Activated CD4-positive, alpha-beta T cell treated with anti-CD3 and anti-CD28 coated beads, Interleukin-2, amount 10 ng/mL, durations not matched to agents 24 days and 14 days (primary cell): ENCODE measurements at regions not wholly inside any gene's neighbourhood (a gene's known extent, or its start where the extent isn't known, plus 50 kb on each side); places are given as distances from the start of the nearest gene placed in this dataset.

Experiments
- DNase-seq: peaks from one replicate; pipeline ENCODE4 v3.0.0; 2022
- H3K27ac Mint-ChIP-seq: one replicate; pipeline ENCODE4 v1.8.0; 2022; ENCODE audit warnings: mild to moderate bottlenecking, mixed read lengths
- H3K27me3 Mint-ChIP-seq: one replicate; pipeline ENCODE4 v1.8.0; 2022; ENCODE audit warnings: mixed read lengths
- H3K36me3 Mint-ChIP-seq: one replicate; pipeline ENCODE4 v1.8.0; 2022; ENCODE audit warnings: low read depth, mild to moderate bottlenecking, mixed read lengths
- H3K4me1 Mint-ChIP-seq: one replicate; pipeline ENCODE4 v1.8.0; 2021; ENCODE audit warnings: mixed read lengths
- H3K4me3 Mint-ChIP-seq: one replicate; pipeline ENCODE4 v1.8.0; 2022; ENCODE audit warnings: mild to moderate bottlenecking, moderate library complexity, mixed read lengths
- H3K9me3 Mint-ChIP-seq: one replicate; pipeline ENCODE4 v1.8.0; 2021; ENCODE audit warnings: mixed read lengths
- intact Hi-C: fragments of 100-400 bp; cut with micrococcal nuclease; formaldehyde crosslinking; loops from one replicate; pipeline ENCODE4 v1.15.1; 2023

GRCh38 chr6:145406783-145407182 is 328.5 kb downstream of the EPM2A start:
- Mint-ChIP-seq H3K4me1 (no peaks in the 10 kb centered on the region), H3K36me3 (no peaks in the 10 kb centered on the region), H3K27me3 (no peaks in the 10 kb centered on the region), H3K4me3 (no peak overlapping the region), H3K27ac (no peak overlapping the region), H3K9me3 (no peaks in the 10 kb centered on the region)
- intact Hi-C loops, result no loop called here
- no peak for DNase-seq

GRCh38 chr6:145415616-145416015 is 319.7 kb downstream of the EPM2A start:
- intact Hi-C loops, result no loop called here
- Mint-ChIP-seq H3K4me1 (no peaks in the 10 kb centered on the region), H3K4me3 (no peak overlapping the region), H3K27me3 (no peaks in the 10 kb centered on the region), H3K9me3 (no peaks in the 10 kb centered on the region), H3K36me3 (no peaks in the 10 kb centered on the region), H3K27ac (no peak overlapping the region)
- no peak for DNase-seq

- H3K36me3 Mint-ChIP-seq, result no peaks in the 10 kb centered on the region
- no peak overlapping the region for H3K27ac Mint-ChIP-seq
- no peak overlapping the region for H3K4me3 Mint-ChIP-seq
- intact Hi-C loops, result no loop called here
- DNase-seq, result no peak
- H3K27me3 Mint-ChIP-seq, result no peaks in the 10 kb centered on the region
- H3K9me3 Mint-ChIP-seq, result no peaks in the 10 kb centered on the region
- H3K4me1 Mint-ChIP-seq, result no peaks in the 10 kb centered on the region
Measured at GRCh38 chr6:145420599-145420998, 314.7 kb downstream of the EPM2A start.

- Mint-ChIP-seq H3K4me3 (no peak overlapping the region), H3K27me3 (no peaks in the 10 kb centered on the region)
- intact Hi-C loops, result no loop called here
Measured at GRCh38 chr6:145423936-145424335, 311.4 kb downstream of the EPM2A start.

DNA sequence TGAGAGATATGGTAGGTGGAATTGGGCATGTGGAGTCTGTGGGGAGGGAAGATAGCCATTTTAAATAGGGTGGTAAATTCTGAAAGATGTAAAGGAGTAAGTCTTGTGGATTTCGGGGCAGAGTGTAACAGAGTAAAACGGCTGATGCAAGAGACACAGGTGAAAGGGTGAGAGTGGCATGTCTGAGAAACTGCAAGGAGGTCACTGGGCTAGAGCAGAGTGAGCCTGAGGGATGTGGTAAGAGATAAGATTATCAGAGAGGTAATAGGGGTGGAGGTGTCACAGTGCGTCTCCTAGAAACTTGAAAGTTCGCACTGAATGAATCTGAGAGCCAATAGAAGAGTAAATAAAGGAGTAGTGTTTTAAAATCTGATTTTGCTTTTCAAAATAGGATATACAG is 308.1 kb downstream of the EPM2A start:
- Mint-ChIP-seq H3K9me3 (no peaks in the 10 kb centered on the region), H3K27ac (no peak overlapping the region), H3K27me3 (no peaks in the 10 kb centered on the region), H3K4me1 (no peaks in the 10 kb centered on the region), H3K36me3 (no peaks in the 10 kb centered on the region), H3K4me3 (no peak overlapping the region)
- DNase-seq, result no peak
- intact Hi-C loops, result no loop called here

More at GRCh38 chr6:145423936-145424335, 311.4 kb downstream of the EPM2A start:
- DNase-seq, result no peak
- Mint-ChIP-seq H3K36me3 (no peaks in the 10 kb centered on the region), H3K9me3 (no peaks in the 10 kb centered on the region), H3K27ac (no peak overlapping the region), H3K4me1 (no peaks in the 10 kb centered on the region)

GRCh38 chr6:145428706-145429105 is 306.6 kb downstream of the EPM2A start:
- Mint-ChIP-seq H3K4me3 (no peak overlapping the region), H3K4me1 (no peaks in the 10 kb centered on the region), H3K9me3 (no peaks in the 10 kb centered on the region)

DNA sequence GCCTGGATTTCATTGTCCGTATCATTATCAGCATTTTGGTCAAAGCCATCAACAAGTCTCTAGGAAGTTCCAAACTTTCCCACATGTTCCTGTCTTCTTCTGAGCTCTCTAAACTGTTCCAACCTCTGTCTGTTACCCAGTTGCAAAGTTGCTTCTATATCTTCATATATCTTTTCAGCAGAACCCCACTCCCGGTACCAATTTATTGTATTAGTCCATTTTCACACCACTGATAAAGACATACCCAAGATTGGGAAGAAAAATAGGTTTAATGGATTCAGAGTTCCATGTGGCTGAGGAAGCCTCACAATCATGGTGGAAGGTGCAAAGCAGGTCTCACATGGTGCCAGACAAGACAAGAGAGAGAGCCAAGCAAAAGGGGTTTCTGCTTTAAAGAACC is 293.2 kb downstream of the EPM2A start:
- no peak for DNase-seq
- Mint-ChIP-seq H3K4me3 (no peak overlapping the region), H3K27me3 (no peaks in the 10 kb centered on the region), H3K36me3 (no peaks in the 10 kb centered on the region), H3K4me1 (no peaks in the 10 kb centered on the region), H3K27ac (no peak overlapping the region), H3K9me3 (peaks cover 19% of the 10 kb centered on the region)
- intact Hi-C loops, result no loop called here

More at GRCh38 chr6:145428706-145429105, 306.6 kb downstream of the EPM2A start:
- no peak for DNase-seq
- Mint-ChIP-seq H3K36me3 (no peaks in the 10 kb centered on the region), H3K27me3 (no peaks in the 10 kb centered on the region), H3K27ac (no peak overlapping the region)
- intact Hi-C loops, result no loop called here

DNA sequence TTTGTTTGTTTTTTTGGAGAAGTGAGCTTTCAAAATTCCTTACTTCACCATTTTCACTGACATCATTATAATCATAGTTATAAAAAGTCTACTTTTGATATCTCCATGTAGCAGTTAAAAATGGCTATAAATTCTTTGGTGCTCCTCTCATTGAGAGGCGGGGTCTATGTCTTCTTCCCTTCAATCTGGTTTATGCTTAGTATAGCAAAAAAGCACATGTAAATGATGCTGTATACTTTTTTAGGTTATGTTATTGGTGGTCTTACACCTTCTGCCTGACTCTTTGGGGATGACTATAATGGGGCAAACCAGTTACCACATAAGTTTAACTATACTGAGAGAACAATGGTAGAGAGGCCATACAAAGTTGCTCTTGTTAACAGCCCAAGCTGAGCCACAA is 289.6 kb downstream of the EPM2A start:
- H3K27me3 Mint-ChIP-seq, result no peaks in the 10 kb centered on the region
- DNase-seq, result no peak
- H3K27ac Mint-ChIP-seq, result no peak overlapping the region
- H3K4me1 Mint-ChIP-seq, result no peaks in the 10 kb centered on the region
- intact Hi-C loops, result no loop called here
- peaks cover 23% of the 10 kb centered on the region for H3K9me3 Mint-ChIP-seq
- no peaks in the 10 kb centered on the region for H3K36me3 Mint-ChIP-seq
- H3K4me3 Mint-ChIP-seq, result no peak overlapping the region

DNA sequence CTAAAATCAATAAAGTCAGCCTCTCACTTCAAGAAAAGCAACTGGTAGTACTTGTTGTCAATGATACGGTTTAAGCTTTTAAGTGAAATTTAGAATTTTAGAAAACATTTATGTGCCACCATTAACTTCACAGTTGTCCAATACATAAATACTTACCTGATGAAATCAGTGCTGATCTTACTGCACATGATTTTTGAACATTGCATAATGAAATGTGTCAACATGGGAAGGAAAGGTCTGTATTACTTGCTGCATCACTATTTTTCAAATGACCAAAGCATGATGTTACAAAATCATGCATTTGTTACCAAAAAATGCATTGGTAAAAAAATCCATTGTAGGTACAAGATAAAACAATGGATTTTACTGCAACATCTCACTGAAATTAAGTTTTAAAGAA is 284.3 kb downstream of the EPM2A start:
- Mint-ChIP-seq H3K4me3 (no peak overlapping the region), H3K4me1 (no peaks in the 10 kb centered on the region), H3K27me3 (no peaks in the 10 kb centered on the region), H3K27ac (no peak overlapping the region), H3K9me3 (peaks cover 11% of the 10 kb centered on the region), H3K36me3 (no peaks in the 10 kb centered on the region)
- intact Hi-C loops, result no loop called here
- DNase-seq, result no peak

GRCh38 chr6:145453376-145453775 is 281.9 kb downstream of the EPM2A start:
- no peaks in the 10 kb centered on the region for H3K9me3 Mint-ChIP-seq
- no peak overlapping the region for H3K4me3 Mint-ChIP-seq
- intact Hi-C loops, result no loop called here
- H3K27me3 Mint-ChIP-seq, result no peaks in the 10 kb centered on the region
- no peak for DNase-seq
- no peaks in the 10 kb centered on the region for H3K4me1 Mint-ChIP-seq
- no peak overlapping the region for H3K27ac Mint-ChIP-seq
- H3K36me3 Mint-ChIP-seq, result no peaks in the 10 kb centered on the region

DNA sequence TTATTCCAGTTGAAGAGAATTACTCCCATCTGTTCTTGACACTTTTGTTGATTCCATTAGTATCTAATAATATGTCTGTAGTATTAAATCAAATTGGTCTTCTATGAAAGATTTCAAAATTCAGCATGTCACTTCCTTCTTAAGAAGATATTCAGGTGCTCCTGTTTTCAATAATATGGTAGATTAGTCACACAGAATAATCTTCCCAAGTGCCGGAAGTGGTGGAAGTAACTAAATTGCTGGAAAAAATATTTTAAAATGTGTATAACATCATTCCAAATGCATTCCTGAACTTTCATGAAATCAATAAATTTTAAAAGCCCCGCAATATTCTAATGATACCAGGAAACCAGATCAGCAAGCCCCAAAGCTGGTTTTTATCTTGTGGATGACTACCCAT is 281.3 kb downstream of the EPM2A start:
- Mint-ChIP-seq H3K4me1 (no peaks in the 10 kb centered on the region), H3K36me3 (no peaks in the 10 kb centered on the region), H3K27ac (no peak overlapping the region), H3K9me3 (no peaks in the 10 kb centered on the region), H3K27me3 (no peaks in the 10 kb centered on the region), H3K4me3 (no peak overlapping the region)
- intact Hi-C loops, result no loop called here
- no peak for DNase-seq

GRCh38 chr6:145457556-145457955 is 277.8 kb downstream of the EPM2A start:
- Mint-ChIP-seq H3K9me3 (no peaks in the 10 kb centered on the region), H3K4me3 (no peak overlapping the region), H3K4me1 (no peaks in the 10 kb centered on the region), H3K27ac (no peak overlapping the region), H3K27me3 (no peaks in the 10 kb centered on the region), H3K36me3 (no peaks in the 10 kb centered on the region)
- intact Hi-C loops, result no loop called here
- no peak for DNase-seq

DNA sequence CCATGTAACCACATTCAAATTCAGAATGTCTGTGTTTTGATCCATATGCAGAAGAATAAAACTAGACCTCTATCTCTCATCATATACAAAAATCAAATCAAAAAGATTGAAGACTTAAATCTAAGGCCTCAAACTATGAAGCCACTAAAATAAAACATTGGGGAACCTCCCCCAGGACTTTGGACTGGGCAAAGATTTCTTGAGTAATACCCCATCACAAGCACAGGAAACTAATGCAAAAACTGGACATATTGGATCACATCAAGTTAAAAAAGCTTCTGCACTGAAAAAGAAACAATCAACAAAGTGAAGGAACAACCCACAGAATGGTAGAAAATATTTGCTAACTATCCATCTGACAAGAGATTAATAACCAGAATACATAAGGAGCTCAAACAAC is 266.8 kb downstream of the EPM2A start:
- Mint-ChIP-seq H3K4me1 (no peaks in the 10 kb centered on the region), H3K27ac (no peak overlapping the region), H3K27me3 (no peaks in the 10 kb centered on the region), H3K36me3 (no peaks in the 10 kb centered on the region), H3K9me3 (peaks cover 3% of the 10 kb centered on the region), H3K4me3 (no peak overlapping the region)
- DNase-seq, result no peak
- intact Hi-C loops, result no loop called here

- Mint-ChIP-seq H3K36me3 (no peaks in the 10 kb centered on the region), H3K27ac (no peak overlapping the region), H3K9me3 (peaks cover 3% of the 10 kb centered on the region), H3K4me3 (no peak overlapping the region), H3K27me3 (no peaks in the 10 kb centered on the region), H3K4me1 (no peaks in the 10 kb centered on the region)
- no peak for DNase-seq
- intact Hi-C loops, result no loop called here
Measured at GRCh38 chr6:145469021-145469420, 266.3 kb downstream of the EPM2A start.

GRCh38 chr6:145475794-145476396 is 259.4 kb downstream of the EPM2A start:
- Mint-ChIP-seq H3K4me1 (no peaks in the 10 kb centered on the region), H3K4me3 (no peak overlapping the region), H3K27ac (no peak overlapping the region), H3K9me3 (peaks cover 6% of the 10 kb centered on the region), H3K36me3 (no peaks in the 10 kb centered on the region), H3K27me3 (no peaks in the 10 kb centered on the region)
- no peak for DNase-seq
- intact Hi-C loops, result no loop called here
